GM21526 (cell line): ENCODE measurements at regions not wholly inside any gene's neighbourhood (a gene's known extent, or its start where the extent isn't known, plus 50 kb on each side); places are given as distances from the start of the nearest gene placed in this dataset.
"Not testable (repeated sequence)": the region's sequence is repeated elsewhere in the genome, so short reads cannot be mapped to it uniquely, and the experiment has no call there.

ENCODE experiments used
- ATAC-seq: cut with Tn5 transposase; IDR thresholded peaks from one replicate; pipeline ENCODE4 v1.9.1; 2021; ENCODE audit warnings: moderate library complexity; ENCODE audit not compliant: unreplicated experiment, low FRiP score

DNA sequence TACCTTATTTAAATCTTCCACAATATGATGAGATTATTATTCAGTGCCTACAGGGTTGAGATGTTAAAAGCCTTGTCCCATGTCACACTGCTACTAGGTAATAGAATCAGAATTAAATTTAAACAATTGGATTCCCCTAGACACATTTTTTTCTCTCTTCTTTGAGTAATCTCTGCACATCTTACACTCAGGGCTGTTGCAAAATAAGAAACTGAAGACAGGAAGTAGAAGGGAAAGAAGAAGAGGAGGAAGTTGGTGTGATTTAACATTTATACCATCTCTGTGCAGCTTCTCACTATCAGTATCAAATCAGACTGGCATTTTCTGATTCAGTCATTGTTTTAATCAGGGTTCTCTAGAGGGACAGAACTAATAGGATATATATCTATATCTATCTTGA lies 677.6 kb downstream of the IRS1 start:
- no peak for ATAC-seq

DNA sequence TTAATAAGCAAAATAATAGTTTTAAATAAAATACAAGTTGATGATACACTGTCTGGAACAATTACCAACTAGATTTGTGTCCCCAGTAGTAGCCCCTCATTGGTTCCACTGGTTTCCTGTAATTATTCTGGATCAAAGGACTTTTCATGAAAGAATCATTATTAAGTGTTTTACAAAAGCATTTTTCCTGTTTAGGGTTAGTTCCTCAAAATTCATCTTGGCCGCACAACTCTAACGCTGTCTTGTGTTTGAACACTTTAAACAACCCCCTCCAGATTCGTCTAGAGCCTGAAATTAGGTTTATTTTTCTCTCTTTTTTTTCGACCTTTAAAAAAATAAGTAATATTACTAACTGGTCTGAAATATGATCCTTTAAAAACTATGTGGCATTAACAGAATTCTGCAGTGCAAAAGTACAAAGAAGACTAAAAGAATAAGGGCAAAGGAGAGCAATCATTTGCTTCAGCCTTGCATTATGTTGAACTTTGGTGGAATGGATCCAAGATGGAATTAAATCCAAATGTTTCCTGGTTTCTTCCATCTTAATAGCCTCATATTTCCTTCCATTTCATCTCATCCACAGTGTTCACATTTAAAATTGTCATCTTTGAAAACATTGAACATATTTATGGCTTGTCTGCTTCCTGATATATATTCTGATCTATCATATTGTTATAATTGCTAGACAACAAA lies 678.4 kb downstream of the IRS1 start:
- no peak for ATAC-seq

DNA sequence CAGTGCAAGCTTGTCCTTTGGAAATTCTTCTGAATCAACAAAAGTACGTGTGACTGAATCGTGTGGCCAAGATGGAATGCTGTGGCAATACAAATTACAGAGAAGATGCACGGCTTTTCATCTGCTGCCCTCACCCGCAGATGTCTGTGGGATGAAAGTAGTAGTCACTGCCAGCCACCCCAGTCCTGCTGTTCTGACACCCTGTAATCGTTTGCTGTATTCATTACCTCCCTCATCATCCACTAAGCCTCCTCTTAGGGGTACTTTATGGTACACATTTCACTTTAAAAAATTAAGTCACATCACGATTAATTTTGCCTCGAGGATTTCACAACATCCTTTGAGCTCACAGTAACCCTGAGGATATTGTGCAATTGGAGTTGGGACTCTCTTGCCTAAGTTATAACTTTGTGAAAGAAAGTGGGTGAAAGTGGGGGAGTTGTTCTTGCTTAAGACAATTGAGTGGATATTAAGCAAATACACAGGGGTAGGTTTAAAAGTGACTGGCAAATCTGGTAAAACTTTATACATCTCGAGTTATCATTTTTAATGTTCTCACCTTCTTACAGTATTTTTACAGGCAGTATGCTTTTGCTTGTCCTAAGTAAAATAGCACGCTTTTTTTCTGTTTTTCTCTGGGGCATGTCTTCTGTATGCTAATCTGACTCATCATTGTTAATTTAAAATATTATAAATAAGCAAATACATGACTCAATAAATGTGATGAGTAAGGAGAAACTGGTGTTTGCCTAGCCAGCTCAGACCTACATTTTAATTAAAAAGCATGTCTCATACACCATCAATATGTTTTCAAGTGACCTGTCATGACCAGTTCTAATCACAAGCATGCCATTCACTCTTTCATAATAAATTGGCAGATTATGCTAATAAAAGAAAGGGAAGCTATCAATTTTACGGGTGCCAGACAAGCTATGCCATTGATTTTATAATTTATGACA lies 680.9 kb downstream of the IRS1 start:
- no peak for ATAC-seq

DNA sequence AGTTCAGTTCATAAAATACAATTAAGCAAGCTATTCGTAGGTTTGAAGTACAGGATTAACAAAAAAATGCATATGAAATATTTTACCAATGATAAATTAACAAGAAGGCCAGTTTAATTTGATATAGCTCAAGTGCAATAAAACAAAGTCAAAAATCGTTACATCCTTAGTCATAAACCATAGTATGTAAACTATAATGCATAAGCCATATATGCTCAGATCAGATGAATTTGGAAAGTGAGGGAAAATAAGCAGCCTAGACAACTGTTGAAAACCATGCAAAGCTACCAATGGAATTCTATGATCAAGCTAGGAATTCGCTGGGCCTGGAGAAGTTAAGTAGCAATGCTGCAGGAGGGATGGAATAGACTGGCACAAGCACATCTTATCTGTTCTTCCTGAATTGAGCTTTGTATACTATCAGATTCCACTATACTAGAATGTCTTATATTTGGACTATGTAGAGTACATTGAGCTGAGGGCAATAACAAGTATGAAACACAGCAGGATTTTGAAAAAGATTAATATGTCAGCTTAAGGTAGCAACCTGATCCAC lies 682.0 kb downstream of the IRS1 start:
- no peak for ATAC-seq

DNA sequence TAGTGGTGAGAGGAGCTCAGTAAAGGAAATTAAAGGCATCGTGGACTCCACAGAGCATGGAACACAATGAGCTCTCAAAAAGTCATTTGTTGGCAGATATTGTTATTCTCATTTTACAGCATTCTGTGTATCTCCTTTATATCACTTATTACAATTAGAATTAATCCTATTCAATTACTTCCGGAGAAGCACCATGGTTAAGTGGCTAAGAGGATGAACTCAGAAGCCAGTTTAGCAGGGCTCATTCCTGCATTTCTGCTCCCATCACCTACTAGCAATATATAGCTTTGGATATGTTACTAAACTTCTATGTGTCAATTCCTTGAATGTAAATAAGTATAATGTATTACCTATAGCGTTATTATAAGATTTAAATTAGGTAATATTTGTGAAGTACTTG lies 683.3 kb downstream of the IRS1 start:
- no peak for ATAC-seq

DNA sequence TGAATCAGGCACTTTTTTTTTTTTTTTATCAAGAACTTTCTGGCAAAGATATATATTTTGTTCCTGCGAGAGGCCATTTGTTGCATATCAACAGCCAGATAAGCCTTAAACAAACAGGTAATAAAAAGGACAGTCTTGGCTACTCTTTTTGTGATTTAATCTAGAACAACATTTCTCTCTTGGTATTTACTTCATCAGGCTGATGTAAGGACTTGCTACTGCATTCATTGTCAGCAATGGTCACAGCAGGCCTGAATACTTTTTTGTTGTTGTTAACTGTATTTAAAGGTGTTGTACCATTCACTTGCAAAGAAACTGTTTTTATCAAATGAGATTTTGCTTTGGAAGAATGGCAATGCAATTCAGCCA lies 683.8 kb downstream of the IRS1 start:
- no peak for ATAC-seq

DNA sequence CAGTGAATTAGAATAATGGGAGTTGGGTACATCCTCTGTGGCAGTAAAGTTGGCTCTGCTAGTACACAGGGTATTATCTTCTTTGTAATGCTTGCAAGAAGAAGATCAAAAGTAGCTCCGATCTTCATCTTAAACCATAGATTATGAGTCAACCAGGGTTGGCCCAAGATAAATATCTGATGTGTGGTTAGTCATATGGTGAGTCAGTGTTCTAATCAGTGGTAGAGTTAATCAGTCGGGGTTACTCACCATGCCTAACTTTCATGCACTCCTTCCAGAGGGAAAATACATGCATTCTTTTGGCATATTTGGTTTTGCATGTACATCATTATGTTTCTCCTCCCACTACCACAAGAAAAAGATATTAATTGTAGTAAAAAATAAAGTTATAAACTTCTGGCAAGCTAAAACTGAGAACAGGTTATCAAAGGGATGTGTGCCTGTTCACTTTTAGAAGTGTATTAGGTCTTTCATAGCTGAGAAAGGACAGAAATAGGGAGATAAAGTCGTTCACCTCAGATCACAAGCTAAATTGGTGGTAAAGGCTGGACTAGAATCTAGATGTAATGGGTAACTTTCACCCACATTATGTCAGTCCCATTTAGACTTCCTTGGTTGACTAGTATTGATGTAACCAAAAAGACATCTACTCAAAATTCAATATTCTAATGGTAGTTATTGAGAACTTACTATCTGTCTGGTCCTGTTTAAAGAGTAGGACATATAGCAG lies 684.4 kb downstream of the IRS1 start:
- ATAC-seq, result no peak

DNA sequence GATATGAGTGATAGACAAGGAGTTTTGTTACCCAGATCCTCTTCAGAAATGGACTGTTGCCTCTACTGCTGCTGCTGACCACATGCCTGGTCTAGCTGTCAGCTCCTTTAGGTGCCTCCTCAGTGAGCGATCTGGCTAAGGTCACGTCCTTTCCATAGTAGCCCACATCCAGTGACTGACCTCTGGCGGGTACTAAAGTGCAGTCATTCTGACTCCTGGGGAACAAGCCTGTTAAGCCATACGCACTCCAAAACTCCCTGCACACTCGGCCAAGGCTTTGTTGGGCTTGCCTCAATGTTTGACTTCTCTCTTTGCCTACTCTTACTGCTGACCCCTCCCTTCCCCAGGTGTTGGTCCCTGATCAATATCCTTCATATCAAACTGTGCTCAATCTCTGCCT lies 685.2 kb downstream of the IRS1 start:
- no peak for ATAC-seq

DNA sequence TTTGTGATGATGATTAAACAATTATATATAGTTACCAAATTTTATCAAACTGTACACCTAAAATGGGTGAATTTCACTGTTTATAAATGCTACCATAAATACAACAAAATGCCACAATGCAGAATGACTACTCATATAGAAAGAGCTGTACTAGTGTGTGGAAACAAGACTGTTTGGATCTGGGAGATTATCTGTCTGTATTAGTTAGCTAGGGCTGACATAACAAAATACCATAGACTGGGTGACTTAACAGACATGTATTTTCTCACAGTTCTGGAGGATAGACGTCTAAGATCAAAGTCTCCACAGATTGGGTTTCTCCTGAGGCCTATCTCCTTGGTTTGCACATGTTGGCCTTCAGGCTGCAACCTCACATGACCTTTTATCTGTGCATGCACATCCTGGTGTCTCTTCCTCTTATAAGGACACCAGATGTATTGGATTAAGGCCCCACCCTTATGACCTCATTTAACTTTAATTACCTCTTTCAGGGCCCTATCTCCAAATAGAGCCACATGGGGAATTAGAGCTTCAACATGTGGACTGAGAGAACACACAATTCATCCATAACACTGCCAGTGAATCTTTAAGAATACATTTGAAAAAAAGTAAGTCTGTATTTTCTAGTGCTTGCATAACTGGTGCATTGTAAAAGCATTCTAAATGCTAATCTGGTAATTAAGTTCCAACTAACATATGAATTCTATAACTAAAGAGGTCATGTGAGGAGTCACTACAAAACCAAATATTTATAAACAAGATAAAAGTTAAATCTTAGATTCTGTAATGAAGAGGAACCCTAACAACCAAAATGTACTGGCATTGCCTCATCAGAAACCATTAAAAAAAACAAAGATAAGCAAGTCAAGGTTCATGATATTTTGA lies 699.6 kb downstream of the NYAP2 start:
- ATAC-seq, result no peak

DNA sequence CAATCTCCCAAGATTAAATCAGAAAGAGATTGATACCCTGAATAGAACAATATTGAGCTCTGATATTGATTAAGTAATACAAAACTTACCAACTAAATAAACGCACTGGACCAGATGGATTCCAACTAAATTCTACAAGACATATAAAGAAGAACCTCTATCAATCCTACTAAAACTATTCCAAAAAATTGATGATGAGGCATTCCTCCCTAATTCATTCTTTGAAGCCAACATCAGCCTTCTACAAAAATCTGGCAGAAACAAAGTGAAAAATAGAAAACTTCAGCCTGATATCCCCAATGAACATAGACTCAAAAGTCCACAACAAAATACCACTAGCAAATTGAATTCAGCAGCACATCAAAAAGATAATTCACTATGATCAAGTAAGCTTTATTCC lies 695.5 kb downstream of the NYAP2 start:
- ATAC-seq, result no peak

DNA sequence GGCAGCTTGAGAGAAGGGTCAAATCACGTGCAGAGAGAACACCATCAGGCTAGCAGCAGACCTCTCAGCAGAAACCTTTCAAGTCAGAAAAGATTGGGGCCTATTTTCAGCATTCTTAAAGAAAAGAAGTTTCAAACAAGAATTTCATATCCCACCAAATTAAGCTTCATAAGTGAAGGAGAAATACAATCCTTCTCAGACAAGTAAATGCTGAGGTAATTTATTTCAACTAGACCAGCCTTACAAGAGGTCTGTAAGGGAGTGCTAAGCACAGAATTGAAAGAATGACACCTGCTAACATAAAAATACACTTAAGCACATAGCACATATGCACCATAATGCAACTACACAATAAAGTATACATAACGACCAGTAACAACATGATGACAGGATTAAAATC lies 693.9 kb downstream of the NYAP2 start:
- no peak for ATAC-seq

DNA sequence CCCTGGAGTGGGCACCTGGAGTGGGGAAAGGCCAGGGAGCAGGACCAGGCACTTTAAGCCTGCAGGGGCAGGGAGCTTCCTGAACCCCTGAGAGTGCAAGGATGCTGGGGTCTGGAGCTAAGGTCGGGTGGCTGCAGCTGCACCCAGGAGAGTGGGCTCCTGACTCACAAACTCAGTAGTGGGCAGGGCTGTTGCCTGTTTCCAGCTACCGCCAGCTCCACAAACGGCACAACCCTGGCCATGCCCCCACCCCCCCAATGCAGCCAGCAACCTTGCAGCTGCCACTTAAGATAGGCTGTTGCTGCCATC lies 688.8 kb downstream of the NYAP2 start:
- ATAC-seq, result no peak

DNA sequence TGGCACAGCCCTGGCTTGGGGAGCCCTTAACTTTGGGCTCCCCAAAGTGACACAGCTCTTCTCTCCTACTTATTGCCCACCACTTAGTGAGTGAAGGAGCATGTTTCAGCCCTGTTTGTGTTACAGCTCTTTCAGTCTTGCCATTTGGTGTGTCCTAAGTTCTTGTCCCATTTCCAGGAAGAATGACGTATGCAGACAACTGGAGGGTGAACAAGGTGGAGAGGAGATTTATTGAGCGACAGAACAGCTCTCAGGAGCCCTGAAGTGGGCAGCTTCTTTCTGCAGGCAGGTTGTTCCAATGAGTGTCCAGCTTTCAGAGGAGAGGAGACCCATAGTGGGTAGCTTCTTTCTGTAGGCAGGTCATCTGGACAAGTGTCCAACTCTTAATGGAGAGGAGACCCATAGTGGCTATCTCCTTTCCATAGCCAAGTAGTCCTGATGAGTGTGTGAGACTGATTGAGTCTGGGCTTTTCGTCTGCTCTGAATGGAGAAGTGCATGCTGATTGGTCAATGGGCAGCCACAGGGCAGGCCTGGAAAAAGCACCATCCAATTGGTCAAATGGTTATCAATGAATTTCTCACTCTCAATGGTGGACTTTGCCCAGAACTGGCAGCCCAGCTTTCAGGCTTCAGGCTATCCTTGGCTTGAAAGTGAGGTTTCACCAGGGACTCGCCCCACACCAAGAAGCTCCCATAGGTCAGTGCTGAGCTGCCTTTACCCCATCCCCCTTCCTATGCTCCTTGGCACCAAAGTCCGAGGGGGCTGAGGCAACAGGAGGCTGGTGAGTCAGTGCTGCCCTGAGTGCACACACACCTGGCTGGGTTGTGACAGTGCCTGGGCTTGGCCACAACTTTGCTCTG lies 688.2 kb downstream of the NYAP2 start:
- no peak for ATAC-seq

DNA sequence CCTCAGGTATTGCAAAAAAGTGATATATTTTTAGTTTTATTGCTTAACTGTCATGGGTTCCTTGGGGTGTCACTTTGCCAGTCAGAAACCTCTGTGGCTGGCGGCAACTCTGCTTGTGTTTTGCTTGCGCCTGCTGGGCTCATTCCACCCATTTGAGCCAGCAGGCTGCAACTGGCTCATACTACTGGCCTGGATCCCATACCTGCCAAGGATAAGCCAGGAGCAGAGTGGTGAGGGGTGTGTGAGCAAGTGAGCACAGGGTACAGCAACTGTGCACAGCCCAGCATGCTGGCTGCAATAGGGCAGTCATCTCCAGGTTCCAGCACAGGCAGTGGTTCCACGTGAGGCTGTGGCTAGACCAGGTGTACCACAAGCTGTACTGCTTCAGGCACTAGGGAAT lies 687.5 kb downstream of the NYAP2 start:
- ATAC-seq, result no peak

DNA sequence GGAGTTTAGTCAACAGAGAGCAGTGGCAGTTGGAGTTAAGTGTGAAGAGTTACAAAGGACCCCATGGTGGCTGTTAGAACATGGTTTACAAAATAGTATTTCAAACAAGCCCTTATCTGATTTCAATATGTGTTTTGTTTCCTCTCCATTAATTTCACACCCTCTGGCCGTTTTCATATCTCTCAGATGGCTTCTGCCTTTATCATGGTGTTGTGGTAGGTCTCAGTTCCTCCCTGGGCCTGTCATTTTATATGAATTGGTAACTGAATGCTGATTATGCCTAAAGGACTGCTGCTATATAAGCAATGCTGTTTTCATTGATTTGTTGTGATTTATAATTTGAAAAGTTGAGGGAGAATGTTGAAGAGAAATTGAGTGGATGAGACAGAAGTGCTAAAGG lies 686.7 kb downstream of the NYAP2 start:
- ATAC-seq, result no peak

DNA sequence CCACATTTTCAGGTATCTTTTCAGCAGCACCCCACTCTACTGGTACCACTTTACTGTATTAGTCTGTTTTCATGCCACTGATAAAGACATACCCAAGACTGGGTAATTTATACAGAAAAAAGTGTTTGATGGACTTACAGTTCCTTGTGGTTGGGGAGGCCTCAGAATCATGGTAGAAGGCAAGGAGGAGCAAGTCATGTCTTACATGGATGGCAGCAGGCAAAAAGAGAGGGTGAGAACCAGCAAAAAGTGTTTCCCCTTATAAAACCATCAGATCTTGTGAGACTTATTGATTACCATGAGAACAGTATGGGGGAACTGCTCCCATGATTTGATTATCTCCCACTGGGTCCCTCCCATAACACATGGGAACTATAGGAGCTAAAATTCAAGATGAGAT lies 685.9 kb downstream of the NYAP2 start:
- not testable (repeated sequence) for ATAC-seq

DNA sequence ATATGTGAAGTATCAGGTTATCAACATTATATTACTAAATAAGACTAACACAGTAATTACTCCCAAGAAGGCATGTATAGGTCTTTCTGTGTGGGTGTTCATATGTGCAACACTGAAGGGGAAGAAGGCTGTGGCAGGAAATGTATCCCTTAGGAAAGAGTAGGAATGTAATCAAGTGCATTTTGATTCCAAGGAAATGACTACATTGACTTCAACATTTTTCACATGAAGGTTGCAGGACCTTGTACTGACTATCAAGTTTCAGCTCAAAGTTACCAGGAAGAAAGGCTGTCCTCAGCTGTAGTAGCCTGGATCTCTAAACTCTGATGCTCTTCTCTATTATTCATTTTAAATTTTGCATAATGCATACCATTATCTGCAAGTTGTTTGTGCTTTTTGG lies 680.8 kb downstream of the NYAP2 start:
- no peak for ATAC-seq

DNA sequence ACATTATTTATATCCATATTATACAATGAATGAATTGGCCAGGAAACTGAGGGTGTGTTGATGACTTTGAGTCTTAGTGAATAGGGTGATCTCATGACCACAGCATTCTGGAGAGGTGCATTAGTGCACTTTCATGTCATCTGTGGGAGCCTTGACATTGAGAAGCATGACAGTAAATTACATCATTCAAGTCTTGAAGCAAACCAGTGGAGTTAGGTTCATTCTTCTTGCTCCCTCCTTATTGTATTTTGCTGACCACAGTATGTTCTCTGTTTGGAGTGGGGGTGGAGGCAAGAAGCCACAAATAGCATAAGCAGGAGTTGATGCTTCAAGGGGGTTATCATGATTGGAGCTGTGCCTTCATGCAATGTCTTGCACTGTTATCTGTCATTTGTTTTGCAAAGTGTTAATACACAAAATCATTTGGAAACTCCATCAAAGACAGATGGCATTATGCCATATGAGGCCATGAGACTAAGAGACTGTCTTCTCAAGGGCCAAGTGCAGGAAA lies 680.2 kb downstream of the NYAP2 start:
- no peak for ATAC-seq

DNA sequence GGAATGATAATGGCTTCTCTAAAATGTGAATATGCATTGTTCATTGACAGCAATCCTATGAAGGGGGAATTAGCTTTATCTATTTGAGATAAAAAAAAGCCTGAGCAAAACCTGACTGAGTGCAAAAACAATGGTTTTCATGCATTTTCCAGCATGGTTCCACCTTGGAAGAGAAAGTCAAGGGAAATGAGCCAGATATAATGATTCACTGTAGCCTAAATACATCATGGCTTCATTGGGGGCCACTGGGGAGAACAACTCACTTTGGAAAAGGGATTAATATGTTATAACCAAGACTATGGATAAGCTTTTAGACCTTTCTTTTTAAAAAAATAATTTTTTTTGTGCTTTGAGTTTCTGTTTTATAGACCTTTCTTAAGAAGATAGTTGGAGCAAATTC lies 679.7 kb downstream of the NYAP2 start:
- no peak for ATAC-seq
